GM23338 (cell line): ENCODE measurements at regions not wholly inside any gene's neighbourhood (a gene's known extent, or its start where the extent isn't known, plus 50 kb on each side); places are given as distances from the start of the nearest gene placed in this dataset.

ENCODE experiments used
- ATAC-seq: fragments of 200-7000 bp; cut with Tn5 transposase; 3 replicates; pipeline ENCODE4 v1.9.1; 2020
- DNase-seq: peaks from one replicate; pipeline ENCODE4 v3.0.0-alpha.2; 2015; ENCODE audit warnings: low spot score
- H2AFZ ChIP-seq: fragments of 200-600 bp; sonication (generic); 2 replicates; pipeline ENCODE4 v1.8.0; 2016; ENCODE audit warnings: antibody characterized with exemption, mild to moderate bottlenecking, moderate library complexity
- H3F3A ChIP-seq: fragments of 200-600 bp; sonication (generic); replicated peaks from 2 replicates; pipeline ENCODE4 v1.8.0; 2017; ENCODE audit warnings: antibody characterized with exemption, mixed run types, low read depth
- H3K27ac ChIP-seq: fragments of 200-600 bp; sonication (generic); 2 replicates; pipeline ENCODE4 v1.6.1; 2016; ENCODE audit warnings: low read depth
- H3K27me3 ChIP-seq: fragments of 200-600 bp; sonication (generic); 2 replicates; pipeline ENCODE4 v1.8.0; 2016; ENCODE audit warnings: mild to moderate bottlenecking, mixed run types, moderate library complexity; ENCODE audit not compliant: insufficient read depth
- H3K36me3 ChIP-seq: fragments of 200-600 bp; sonication (generic); 2 replicates; pipeline ENCODE4 v1.8.0; 2016; ENCODE audit warnings: mild to moderate bottlenecking; ENCODE audit not compliant: insufficient read depth
- H3K4me1 ChIP-seq: fragments of 200-600 bp; sonication (generic); 2 replicates; pipeline ENCODE4 v1.8.0; 2016; ENCODE audit warnings: mild to moderate bottlenecking, moderate library complexity; ENCODE audit not compliant: insufficient read depth
- H3K4me2 ChIP-seq: fragments of 200-600 bp; sonication (generic); 2 replicates; pipeline ENCODE4 v1.7.1; 2017; ENCODE audit warnings: mixed run types
- H3K4me3 ChIP-seq: fragments of 200-600 bp; sonication (generic); 2 replicates; pipeline ENCODE4 v1.6.1; 2016; ENCODE audit warnings: mixed run types
- H3K79me2 ChIP-seq: fragments of 200-600 bp; sonication (generic); replicated peaks from 2 replicates; pipeline ENCODE4 v1.8.0; 2017; ENCODE audit warnings: mild to moderate bottlenecking; ENCODE audit not compliant: insufficient read depth
- H3K9me2 ChIP-seq: fragments of 200-600 bp; sonication (generic); 2 replicates; pipeline ENCODE4 v1.8.0; 2017; ENCODE audit not compliant: insufficient read depth
- H4K20me1 ChIP-seq: fragments of 200-600 bp; sonication (generic); replicated peaks from 2 replicates; pipeline ENCODE4 v1.8.0; 2017; ENCODE audit warnings: mild to moderate bottlenecking; ENCODE audit not compliant: insufficient read depth
- H3K27ac Mint-ChIP-seq: 2 replicates; pipeline ENCODE4 v1.8.0; 2020; ENCODE audit warnings: inconsistent platforms, mild to moderate bottlenecking, moderate library complexity, mixed read lengths
- H3K27me3 Mint-ChIP-seq: 3 replicates; pipeline ENCODE4 v1.8.0; 2022; ENCODE audit warnings: low read depth, mild to moderate bottlenecking, moderate library complexity, mixed read lengths, inconsistent platforms; ENCODE audit not compliant: insufficient read depth, poor library complexity
- H3K36me3 Mint-ChIP-seq: 3 replicates; pipeline ENCODE4 v1.8.0; 2021; ENCODE audit warnings: low read depth, mild to moderate bottlenecking, inconsistent platforms, moderate library complexity, mixed read lengths
- H3K4me1 Mint-ChIP-seq: 3 replicates; pipeline ENCODE4 v1.8.0; 2020; ENCODE audit warnings: mild to moderate bottlenecking, inconsistent platforms, mixed read lengths
- H3K4me3 Mint-ChIP-seq: 3 replicates; pipeline ENCODE4 v1.8.0; 2021; ENCODE audit warnings: moderate library complexity, mild to moderate bottlenecking, inconsistent platforms, mixed read lengths
- H3K9me3 Mint-ChIP-seq: 3 replicates; pipeline ENCODE4 v1.8.0; 2020; ENCODE audit warnings: moderate library complexity, mild to moderate bottlenecking, inconsistent platforms, mixed read lengths
- CREB1 ChIP-seq: fragments of 250-450 bp; sonication (Bioruptor Pico); IDR thresholded peaks from 2 replicates; pipeline ENCODE4 v1.5.0; 2020; ENCODE audit warnings: low read depth, mild to moderate bottlenecking, moderate library complexity
- CTCF ChIP-seq, 2 experiments: fragments of 200-600 bp in 1 of 2; sonication (generic) in 1 of 2; conservative IDR thresholded peaks; 2 replicates each; pipeline versions ENCODE4 v1.5.1 to v1.6.1; 2016 to 2017; ENCODE audit warnings: antibody characterized with exemption in 2 of 2, low read depth in 2 of 2, mild to moderate bottlenecking in 2 of 2, moderate library complexity in 1 of 2
- ETS1 ChIP-seq: IDR thresholded peaks from 2 replicates; pipeline ENCODE4 v1.6.1; 2016; ENCODE audit warnings: antibody characterized with exemption
- EZH2 ChIP-seq: fragments of 200-600 bp; sonication (generic); IDR thresholded peaks from one replicate; pipeline ENCODE4 v1.8.0; 2017; ENCODE audit warnings: antibody characterized with exemption, mild to moderate bottlenecking, low read depth; ENCODE audit not compliant: unreplicated experiment
- EZH2phosphoT487 ChIP-seq: fragments of 200-600 bp; sonication (generic); IDR thresholded peaks from one replicate; pipeline ENCODE4 v1.8.1; 2018; ENCODE audit warnings: antibody characterized with exemption; ENCODE audit not compliant: unreplicated experiment
- JUNB ChIP-seq: IDR thresholded peaks from one replicate; pipeline ENCODE4 v1.6.1; 2016; ENCODE audit warnings: antibody characterized with exemption; ENCODE audit not compliant: unreplicated experiment
- NANOG ChIP-seq: IDR thresholded peaks from 2 replicates; pipeline ENCODE4 v1.6.1; 2016; ENCODE audit warnings: antibody characterized with exemption, borderline replicate concordance
- POLR2AphosphoS5 ChIP-seq: IDR thresholded peaks from 2 replicates; pipeline ENCODE4 v1.6.1; 2016; ENCODE audit warnings: antibody characterized with exemption, low read depth
- REST ChIP-seq: IDR thresholded peaks from one replicate; pipeline ENCODE4 v1.6.1; 2018; ENCODE audit warnings: antibody characterized with exemption; ENCODE audit not compliant: unreplicated experiment
- STAT1 ChIP-seq: IDR thresholded peaks from one replicate; pipeline ENCODE4 v1.6.1; 2016; ENCODE audit warnings: antibody characterized with exemption; ENCODE audit not compliant: unreplicated experiment
- ZNF114 ChIP-seq: fragments of 250-450 bp; sonication (Bioruptor Pico); IDR thresholded peaks from 2 replicates; pipeline ENCODE4 v1.5.0; 2020; ENCODE audit warnings: mild to moderate bottlenecking, moderate library complexity
- ZNF331 ChIP-seq: fragments of 250-450 bp; sonication (Bioruptor Pico); IDR thresholded peaks from 2 replicates; pipeline ENCODE4 v1.5.0; 2020; ENCODE audit warnings: low read depth, mild to moderate bottlenecking, moderate library complexity
- ZNF462 ChIP-seq: fragments of 250-450 bp; sonication (Bioruptor Pico); IDR thresholded peaks from 2 replicates; pipeline ENCODE4 v1.5.0; 2020; ENCODE audit warnings: mild to moderate bottlenecking, moderate library complexity

GRCh38 chr15:23764306-23764705 lies 77.2 kb upstream of the NDN start:
- Histone ChIP-seq H2AFZ (no peak overlapping the region), H3K36me3 (no peaks in the 10 kb centered on the region), H3K4me1 (peaks cover 10% of the 10 kb centered on the region), H3K4me2 (no peak overlapping the region), H3F3A (no peaks in the 10 kb centered on the region), H3K27me3 (no peaks in the 10 kb centered on the region), H4K20me1 (no peaks in the 10 kb centered on the region), H3K27ac (no peak overlapping the region), H3K4me3 (no peak overlapping the region), H3K9me2 (no peaks in the 10 kb centered on the region), H3K79me2 (no peaks in the 10 kb centered on the region)
- DNase-seq (no peak), ATAC-seq (no peak)
- peaks cover 100% of the 10 kb centered on the region for H3K9me3 Mint-ChIP-seq
- TF ChIP-seq STAT1 (no peak), CREB1 (no peak), ETS1 (no peak), ZNF114 (CRISPR knock-in tag) (no peak), CTCF (conservative IDR thresholded peaks at IDR 0.05; ENCODE audit: low read depth in 2 of 2) (no peak), NANOG (no peak), EZH2 (no peak), ZNF331 (CRISPR knock-in tag) (no peak), EZH2phosphoT487 (no peak), ZNF462 (no peak), REST (no peak), POLR2AphosphoS5 (no peak), JUNB (no peak)
- peaks cover 25% of the 10 kb centered on the region for H3K36me3 Mint-ChIP-seq
- no peak overlapping the region for H3K4me3 Mint-ChIP-seq
- H3K27ac Mint-ChIP-seq: no peak overlapping the region
- peaks cover 7% of the 10 kb centered on the region for H3K27me3 Mint-ChIP-seq
- H3K4me1 Mint-ChIP-seq: peaks cover 14% of the 10 kb centered on the region
